ENCODE measurements at regions not wholly inside any gene's neighbourhood (a gene's known extent, or its start where the extent isn't known, plus 50 kb on each side); places are given as distances from the start of the nearest gene placed in this dataset.

DNA sequence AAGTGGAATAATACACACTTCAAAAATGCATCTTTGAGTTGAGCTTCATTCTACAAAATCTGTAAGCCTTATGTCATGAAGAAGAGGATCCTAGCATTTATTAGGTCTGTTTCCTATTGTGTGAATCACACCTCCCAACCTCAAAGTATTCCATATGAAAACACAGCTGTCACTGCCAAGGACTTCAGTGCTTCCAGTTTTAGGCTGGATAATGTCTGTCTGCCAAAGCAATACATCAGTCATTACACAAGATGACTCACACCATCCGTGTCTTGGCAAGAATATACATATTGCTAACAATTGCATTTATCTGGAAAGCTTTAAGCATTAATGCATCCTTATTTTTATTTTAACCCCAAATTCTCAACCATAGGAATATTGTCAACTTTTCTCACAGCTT lies 125.7 kb upstream of the TMPRSS15 start:
- intact Hi-C loops (cut with DNase I), result no loop called here
- WGBS, 4 donors, result 6 to 10% (median 8%) methylated on average over 1 of the region's 1 CpG
- no peaks in the 10 kb centered on the region for H3K27me3 ChIP-seq
- H3K4me1 ChIP-seq, result no peaks in the 10 kb centered on the region
- no peak for DNase-seq
- H3K4me3 ChIP-seq, result no peak overlapping the region
- no peak for ATAC-seq
- no peaks in the 10 kb centered on the region for H3K9me3 ChIP-seq
- H3K36me3 ChIP-seq, result no peaks in the 10 kb centered on the region
- H3K27ac ChIP-seq, result no peak overlapping the region
- TF ChIP-seq CTCF (IDR thresholded peaks at IDR 0.05) (no peak), POLR2A (IDR thresholded peaks at IDR 0.05) (no peak)

DNA sequence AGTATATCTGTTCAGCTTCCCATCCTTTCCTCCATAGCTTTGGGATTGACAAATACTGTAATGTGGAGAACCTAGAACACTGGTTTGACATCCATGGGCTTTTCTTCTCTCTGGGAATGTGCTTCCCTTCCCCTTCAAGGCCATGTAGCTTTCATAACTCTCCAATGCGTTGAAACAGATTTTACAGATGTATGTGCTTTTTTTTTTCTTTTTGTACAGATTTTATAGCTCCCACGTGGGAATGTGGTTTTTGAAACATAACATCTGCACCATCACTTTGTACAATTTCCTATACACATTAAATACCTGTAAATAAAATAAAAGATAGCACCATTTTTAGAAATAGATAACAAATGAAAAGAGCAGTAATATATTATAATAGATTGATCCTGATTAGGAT lies 138.5 kb upstream of the TMPRSS15 start:
- intact Hi-C loops (cut with DNase I), result no loop called here
- Histone ChIP-seq H3K36me3 (no peaks in the 10 kb centered on the region), H3K27me3 (no peaks in the 10 kb centered on the region), H3K4me1 (no peaks in the 10 kb centered on the region), H3K27ac (no peak overlapping the region), H3K9me3 (no peaks in the 10 kb centered on the region), H3K4me3 (no peak overlapping the region)
- 55 to 64% (median 58%) methylated on average over 2 of the region's 2 CpGs for WGBS, 4 donors
- DNase-seq, result no peak
- no peak for TF ChIP-seq CTCF (IDR thresholded peaks at IDR 0.05)
- no peak for TF ChIP-seq POLR2A (IDR thresholded peaks at IDR 0.05)
- no peak for ATAC-seq

DNA sequence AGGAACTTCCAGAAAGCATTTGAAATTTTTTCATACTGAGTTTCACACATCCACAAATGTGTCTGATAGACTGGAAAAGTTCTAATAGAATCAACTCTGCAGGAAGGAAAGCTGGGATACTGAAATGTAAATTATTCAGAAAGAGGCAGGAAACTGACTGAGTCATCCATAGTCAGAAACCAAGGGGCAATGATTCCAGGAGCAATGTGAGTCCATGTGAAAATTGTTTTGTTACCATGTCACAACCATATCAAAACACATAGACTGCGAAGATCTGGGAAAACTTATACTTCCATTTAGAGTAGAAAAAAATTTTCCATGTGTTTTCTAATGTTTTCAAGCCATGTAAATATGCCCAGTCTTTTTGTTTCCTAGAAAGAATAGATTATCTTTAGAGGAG lies 142.3 kb upstream of the TMPRSS15 start:
- no peak for ATAC-seq
- Histone ChIP-seq H3K4me3 (no peak overlapping the region), H3K27me3 (no peaks in the 10 kb centered on the region), H3K9me3 (no peaks in the 10 kb centered on the region), H3K36me3 (no peaks in the 10 kb centered on the region), H3K4me1 (no peaks in the 10 kb centered on the region), H3K27ac (no peak overlapping the region)
- 67 to 91% (median 74%) methylated on average over 1 of the region's 1 CpG for WGBS, 4 donors
- no peak for DNase-seq
- TF ChIP-seq POLR2A (IDR thresholded peaks at IDR 0.05) (no peak), CTCF (IDR thresholded peaks at IDR 0.05) (no peak)
- intact Hi-C loops (cut with DNase I), result no loop called here

DNA sequence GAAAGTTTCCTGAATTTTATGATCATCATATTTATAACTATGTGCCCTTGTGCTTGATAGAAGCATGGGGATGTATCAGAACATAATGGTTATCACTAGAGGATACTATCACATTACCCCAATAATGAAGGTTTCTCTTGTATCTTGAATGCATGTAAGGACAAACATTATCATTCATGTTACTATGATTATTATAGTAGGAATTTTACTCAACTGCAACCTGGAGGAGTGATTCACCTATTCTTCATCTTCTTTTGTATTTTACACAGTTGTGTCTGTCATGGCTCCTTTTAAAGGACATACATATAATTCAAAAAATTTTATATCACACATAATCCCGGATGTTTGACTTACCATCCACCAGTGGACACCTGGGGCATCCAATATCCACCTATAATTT lies 143.8 kb upstream of the TMPRSS15 start:
- no peaks in the 10 kb centered on the region for H3K36me3 ChIP-seq
- no peaks in the 10 kb centered on the region for H3K9me3 ChIP-seq
- DNase-seq (no peak), ATAC-seq (no peak)
- H3K27me3 ChIP-seq, result no peaks in the 10 kb centered on the region
- no peaks in the 10 kb centered on the region for H3K4me1 ChIP-seq
- H3K4me3 ChIP-seq, result no peak overlapping the region
- no peak overlapping the region for H3K27ac ChIP-seq
- intact Hi-C loops (cut with DNase I), result no loop called here
- TF ChIP-seq POLR2A (IDR thresholded peaks at IDR 0.05) (no peak), CTCF (IDR thresholded peaks at IDR 0.05) (no peak)
- 50 to 73% (median 62%) methylated on average over 1 of the region's 1 CpG for WGBS, 4 donors

All from heart left ventricle (tissue), 16 donors.